ENCODE measurements at regions not wholly inside any gene's neighbourhood (a gene's known extent, or its start where the extent isn't known, plus 50 kb on each side); places are given as distances from the start of the nearest gene placed in this dataset.

DNA sequence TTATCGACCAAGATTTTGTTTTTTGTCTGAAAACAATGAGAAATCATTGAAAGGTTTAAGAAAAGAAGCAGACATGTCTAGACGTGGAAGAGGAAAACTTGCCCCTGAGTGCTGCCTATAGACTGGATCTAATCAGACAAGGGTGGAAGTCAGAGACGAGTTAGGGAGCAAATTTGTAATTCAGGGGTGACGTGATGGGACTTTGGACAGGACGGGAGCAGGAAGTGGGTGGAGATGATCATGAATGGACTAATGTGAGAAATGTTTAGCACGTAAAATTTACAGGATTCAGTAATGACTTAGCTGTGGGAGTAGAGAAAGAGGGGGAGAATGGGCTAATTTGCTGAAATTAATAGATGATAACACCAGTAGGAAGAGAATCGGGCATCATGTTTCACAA lies 117.0 kb upstream of the EPHA4 start:
- Histone ChIP-seq H3K79me2 (ENCODE audit: control insufficient read depth in 1 of 2, insufficient read depth in 2 of 2, low read length in 2 of 2) (no peaks in the 10 kb centered on the region), H2BK15ac (ENCODE audit: low read length) (no peak overlapping the region), H3K23me2 (ENCODE audit: low read depth, low read length) (no peaks in the 10 kb centered on the region), H3K27ac (ENCODE audit: low read depth, low read length) (no peak overlapping the region), H2AK5ac (ENCODE audit: low read depth, low read length) (no peak overlapping the region), H2BK120ac (replicated peaks; ENCODE audit: low read depth, low read length) (no peak overlapping the region), H2BK12ac (ENCODE audit: low read depth, low read length) (no peak overlapping the region), H2BK5ac (ENCODE audit: low read depth, low read length) (no peak overlapping the region), H3K4me2 (ENCODE audit: insufficient read depth in 1 of 2, low read depth in 2 of 2, low read length in 2 of 2) (no peak overlapping the region), H3K36me3 (ENCODE audit: control insufficient read depth in 2 of 4, insufficient read depth in 4 of 4, low read length in 3 of 4) (no peaks in the 10 kb centered on the region), H4K5ac (ENCODE audit: insufficient read length, low read depth, low read length) (no peak overlapping the region), H2BK20ac (ENCODE audit: low read length) (no peak overlapping the region), H3K4ac (replicated peaks; ENCODE audit: insufficient read length, low read depth, low read length) (no peak overlapping the region), H3K4me3 (ENCODE audit: extremely low read depth in 1 of 4, insufficient read depth in 2 of 4, low read depth in 3 of 4, low read length in 4 of 4) (no peak overlapping the region), H3K79me1 (ENCODE audit: low read depth, low read length) (no peaks in the 10 kb centered on the region), H3K56ac (replicated peaks; ENCODE audit: insufficient read length, low read depth, low read length) (no peak overlapping the region), H3K18ac (ENCODE audit: extremely low read depth, low read length) (no peak overlapping the region), H3K14ac (ENCODE audit: insufficient read length) (no peak overlapping the region), H3K9ac (replicated peaks in 1 of 4; ENCODE audit: extremely low read depth in 1 of 4, low read depth in 3 of 4, low read length in 3 of 4) (no peak overlapping the region), H3K4me1 (replicated peaks in 1 of 4; ENCODE audit: control insufficient read depth in 3 of 4, insufficient read depth in 4 of 4, low read length in 3 of 4) (no peaks in the 10 kb centered on the region), H2AFZ (ENCODE audit: low read length) (no peak overlapping the region), H3K23ac (ENCODE audit: insufficient read length) (no peak overlapping the region), H4K8ac (ENCODE audit: extremely low read depth, insufficient read depth, low read length) (no peak overlapping the region), H3K27me3 (replicated peaks in 1 of 4; ENCODE audit: control insufficient read depth in 3 of 4, extremely low read depth in 1 of 4, insufficient read depth in 3 of 4, low read length in 3 of 4) (no peaks in the 10 kb centered on the region), H3K9me3 (ENCODE audit: insufficient read depth in 2 of 2, low read depth in 1 of 2, low read length in 1 of 2) (no peaks in the 10 kb centered on the region), H4K20me1 (replicated peaks in 1 of 2; ENCODE audit: control insufficient read depth in 1 of 2, insufficient read depth in 2 of 2, low read length in 2 of 2) (no peaks in the 10 kb centered on the region), H4K91ac (replicated peaks; ENCODE audit: insufficient read length, low read length) (no peak overlapping the region)
- ChIA-PET POLR2A (ENCODE audit: partially characterized antibody) (no interaction called here), CTCF (ENCODE audit: partially characterized antibody) (interaction anchor here (1.1 kb wide), 1 partner anchor 10 kb away, joined by 3 read pairs; no protein-coding TSS in a partner anchor)
- FAIRE-seq (no peak), DNase-seq (ENCODE audit: low read depth in 1 of 2, low spot score in 2 of 2) (no peak)
- WGBS, 2 experiments (ENCODE audit: extremely low coverage in 1 of 2, insufficient coverage in 1 of 2, insufficient read length in 1 of 2, insufficient replicate concordance in 2 of 2, low coverage in 1 of 2, low lambda C conversion rate in 2 of 2, missing lambda C conversion rate in 1 of 2) = 91% methylated on average over 7 of the region's 7 CpGs; no CpG with 5 or more reads in 1 of the 2 experiments
- TF ChIP-seq, protein P1, sequence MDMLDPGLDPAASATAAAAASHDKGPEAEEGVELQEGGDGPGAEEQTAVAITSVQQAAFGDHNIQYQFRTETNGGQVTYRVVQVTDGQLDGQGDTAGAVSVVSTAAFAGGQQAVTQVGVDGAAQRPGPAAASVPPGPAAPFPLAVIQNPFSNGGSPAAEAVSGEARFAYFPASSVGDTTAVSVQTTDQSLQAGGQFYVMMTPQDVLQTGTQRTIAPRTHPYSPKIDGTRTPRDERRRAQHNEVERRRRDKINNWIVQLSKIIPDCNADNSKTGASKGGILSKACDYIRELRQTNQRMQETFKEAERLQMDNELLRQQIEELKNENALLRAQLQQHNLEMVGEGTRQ (IDR thresholded peaks at IDR 0.05; ENCODE audit: low read length) = no peak
- TF ChIP-seq SP1 (IDR thresholded peaks at IDR 0.05; ENCODE audit: low read depth, low read length) (no peak), SUZ12 (IDR thresholded peaks at IDR 0.05; ENCODE audit: low read length) (no peak), TCF12 (IDR thresholded peaks at IDR 0.05; ENCODE audit: low read depth, low read length) (no peak), RAD21 (IDR thresholded peaks at IDR 0.05 in 1 of 2, conservative IDR thresholded peaks at IDR 0.05 in 1 of 2; ENCODE audit: low read depth in 2 of 2, low read length in 2 of 2) (no peak), SAP30 (IDR thresholded peaks at IDR 0.05; ENCODE audit: insufficient read depth, insufficient replicate concordance, low read length) (no peak), ASH2L (IDR thresholded peaks at IDR 0.05; ENCODE audit: low read length) (no peak), NRF1 (IDR thresholded peaks at IDR 0.05; ENCODE audit: low read depth, low read length) (no peak), RNF2 (IDR thresholded peaks at IDR 0.05; ENCODE audit: borderline replicate concordance, low read depth, low read length, missing control alignments, poor library complexity, severe bottlenecking) (no peak), POLR2AphosphoS5 (IDR thresholded peaks at IDR 0.05; ENCODE audit: low read depth, low read length) (no peak), SRF (IDR thresholded peaks at IDR 0.05; ENCODE audit: low read depth, low read length) (no peak), NANOG (IDR thresholded peaks at IDR 0.05; ENCODE audit: insufficient read depth, low read depth, low read length, poor library complexity, severe bottlenecking) (no peak), RFX5 (IDR thresholded peaks at IDR 0.05; ENCODE audit: borderline replicate concordance, low read depth, low read length) (no peak)

Data from H1 (cell line).